Hypothalamus (tissue), 51 donors: ENCODE measurements at regions not wholly inside any gene's neighbourhood (a gene's known extent, or its start where the extent isn't known, plus 50 kb on each side); places are given as distances from the start of the nearest gene placed in this dataset.
A peak's percentile ranks its signal among the peaks of the same experiment; 100 is the strongest.
"Not testable (repeated sequence)": the region's sequence is repeated elsewhere in the genome, so short reads cannot be mapped to it uniquely, and the experiment has no call there.

Experiments
- DNase-seq, 51 donors: peaks; one replicate each; lab custom pipeline; 2025; lab: John Stamatoyannopoulos, UW

DNA sequence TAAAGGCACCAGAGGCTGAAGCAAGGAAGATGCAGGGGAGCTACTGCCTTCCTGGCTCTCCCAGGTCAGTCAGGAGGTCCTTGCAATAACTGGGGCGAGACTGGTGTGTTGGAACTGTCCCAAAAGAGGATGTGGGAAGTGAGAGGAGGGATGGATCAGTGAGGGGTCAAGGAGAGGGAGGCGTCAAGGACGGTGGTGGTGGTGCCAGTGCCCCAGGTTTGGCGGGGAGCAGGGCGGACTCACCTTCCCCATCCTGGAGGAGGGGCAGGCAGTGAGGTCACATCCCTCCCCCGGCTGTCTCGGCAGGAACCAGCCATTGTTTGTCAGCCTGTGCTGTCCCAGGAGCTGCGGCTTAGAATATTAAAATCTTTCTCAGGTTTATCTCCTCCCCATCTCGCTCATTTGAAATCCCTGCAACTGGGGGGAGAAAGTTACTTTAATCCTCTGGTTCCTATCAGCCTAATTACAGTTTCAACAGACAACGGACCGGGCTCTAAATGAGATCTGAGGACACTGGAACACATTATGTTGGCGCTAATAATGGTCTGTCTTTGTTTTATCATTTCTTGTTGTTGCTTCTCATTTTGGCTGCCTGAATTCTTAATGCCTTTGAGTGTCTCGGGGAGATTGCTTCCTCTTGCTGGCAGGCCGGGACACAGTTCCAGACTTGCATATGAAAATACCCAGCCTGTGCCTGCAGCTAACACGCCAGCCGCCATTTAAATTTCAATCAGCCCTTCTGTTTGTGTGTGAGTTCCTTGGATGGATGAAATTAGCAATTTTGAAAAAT lies 387.5 kb downstream of the RPS24 start:
- peak in 4 of 51 donors; percentile 11 to 29 (median 14) for DNase-seq

DNA sequence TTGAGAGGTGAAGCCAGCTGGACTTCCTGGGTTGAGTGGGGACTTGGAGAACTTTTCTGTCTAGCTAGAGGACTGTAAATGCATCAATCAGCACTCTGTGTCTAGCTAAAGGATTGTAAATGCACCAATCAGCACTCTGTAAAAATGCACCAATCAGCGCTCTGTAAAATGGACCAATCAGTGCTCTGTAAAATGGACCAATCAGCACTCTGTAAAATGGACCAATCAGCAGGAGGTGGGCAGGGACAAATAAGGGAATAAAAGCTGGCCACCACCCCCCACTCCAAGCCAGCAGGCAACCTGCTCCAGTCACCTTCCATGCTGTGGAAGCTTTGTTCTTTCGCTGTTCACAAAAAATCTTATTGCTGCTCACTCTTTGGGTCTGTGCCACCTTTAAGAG lies 390.4 kb downstream of the RPS24 start:
- DNase-seq: not testable (repeated sequence)

DNA sequence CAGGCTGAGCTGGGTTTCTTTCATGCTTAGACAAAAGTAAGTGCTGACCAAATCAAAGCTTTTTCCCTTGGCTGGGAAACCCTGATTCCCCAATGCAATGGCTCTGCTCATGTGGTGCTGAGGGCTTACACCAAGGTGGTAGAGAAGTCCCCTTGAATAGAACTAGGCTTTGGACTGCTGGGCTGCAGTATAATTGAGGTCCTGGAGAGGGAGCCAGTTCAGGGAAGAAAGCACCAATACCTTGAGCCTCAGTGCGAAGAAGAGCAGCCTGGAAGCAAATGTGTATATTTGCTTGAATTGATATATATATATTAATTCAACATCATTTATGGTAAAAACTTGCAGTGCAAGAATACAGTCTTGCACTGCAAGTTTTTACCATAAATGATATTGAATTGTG lies 391.1 kb downstream of the RPS24 start:
- no peak for DNase-seq

DNA sequence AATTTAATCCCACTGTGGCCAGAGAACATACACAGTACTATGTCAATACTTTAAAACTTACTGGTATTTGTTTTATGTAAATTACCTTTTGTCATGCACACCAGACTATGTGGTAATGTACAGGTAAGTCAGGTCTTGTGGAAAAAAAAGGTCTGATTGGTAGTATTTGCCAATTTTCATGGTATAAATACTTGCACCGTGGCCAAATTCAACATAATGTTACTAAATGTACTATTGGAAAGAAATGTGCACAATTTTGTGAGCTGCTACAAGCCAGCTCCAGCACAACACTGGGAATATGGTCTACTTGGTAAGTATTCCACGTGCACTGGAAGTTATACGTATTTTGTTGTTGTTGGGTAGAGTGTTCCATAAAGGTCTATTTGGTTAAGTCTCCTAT lies 392.5 kb downstream of the RPS24 start:
- DNase-seq: no peak

DNA sequence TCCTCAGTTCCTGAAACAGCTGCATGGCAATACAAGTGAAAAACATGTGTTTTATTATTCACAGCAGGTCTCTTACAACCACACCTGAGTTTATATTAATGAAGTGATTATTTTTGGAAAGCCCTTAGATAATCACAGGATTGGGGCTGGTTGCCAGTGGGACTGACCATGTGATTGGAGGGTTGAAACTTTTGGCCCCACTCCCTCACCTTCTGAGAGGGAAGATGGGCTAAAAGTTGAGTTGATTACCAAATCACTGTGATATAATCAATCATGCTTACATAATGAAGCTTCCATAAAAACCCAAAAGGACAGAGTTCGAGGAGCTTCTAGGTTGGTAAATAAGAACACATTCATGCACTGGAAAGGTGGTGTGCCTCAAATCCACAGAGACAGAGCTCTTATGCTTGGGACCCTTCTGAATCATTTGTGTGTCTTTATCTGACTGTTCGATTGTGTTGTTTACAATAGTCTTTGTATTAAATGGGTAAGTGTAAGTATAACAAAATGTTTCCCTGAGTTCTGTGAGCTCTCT lies 393.9 kb downstream of the RPS24 start:
- DNase-seq: no peak

DNA sequence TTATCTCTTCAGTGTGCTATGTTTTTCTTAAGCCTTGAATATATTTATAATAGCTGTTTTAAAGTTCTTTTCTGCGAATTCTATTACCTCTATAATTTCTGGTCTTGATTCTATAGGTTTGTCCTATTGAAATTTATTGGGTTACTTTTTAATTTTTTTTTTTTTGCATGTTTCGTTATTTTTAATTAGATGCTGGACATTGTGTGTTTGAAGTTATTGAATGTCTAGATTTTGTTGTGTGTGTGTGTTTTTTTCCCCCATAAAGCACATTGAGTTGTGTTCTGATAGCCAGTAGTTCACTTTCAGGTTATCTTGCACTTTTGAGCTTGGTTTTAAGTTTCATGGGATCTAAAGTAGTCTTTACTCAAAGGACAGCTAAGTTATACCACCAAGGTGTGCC lies 394.9 kb downstream of the RPS24 start:
- no peak for DNase-seq

DNA sequence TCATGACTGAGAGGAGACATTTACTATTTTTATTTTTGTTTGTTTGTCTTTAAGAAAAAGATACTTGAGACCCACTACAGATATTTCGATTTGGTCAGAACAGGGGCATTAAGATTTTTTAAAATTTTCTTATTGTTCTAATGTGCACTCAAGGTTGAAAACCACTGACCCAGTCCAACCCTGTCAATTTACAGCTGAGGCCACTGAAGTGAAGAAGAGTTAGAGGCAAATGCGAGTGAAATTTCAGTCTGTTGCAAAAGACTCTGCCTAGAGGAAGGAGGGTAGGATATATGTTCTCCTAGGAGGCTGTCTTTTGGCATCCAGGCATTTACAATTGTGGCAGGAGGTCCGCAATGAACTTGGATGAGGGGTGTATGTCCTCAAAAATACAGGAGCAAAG lies 396.3 kb downstream of the RPS24 start:
- DNase-seq: no peak

DNA sequence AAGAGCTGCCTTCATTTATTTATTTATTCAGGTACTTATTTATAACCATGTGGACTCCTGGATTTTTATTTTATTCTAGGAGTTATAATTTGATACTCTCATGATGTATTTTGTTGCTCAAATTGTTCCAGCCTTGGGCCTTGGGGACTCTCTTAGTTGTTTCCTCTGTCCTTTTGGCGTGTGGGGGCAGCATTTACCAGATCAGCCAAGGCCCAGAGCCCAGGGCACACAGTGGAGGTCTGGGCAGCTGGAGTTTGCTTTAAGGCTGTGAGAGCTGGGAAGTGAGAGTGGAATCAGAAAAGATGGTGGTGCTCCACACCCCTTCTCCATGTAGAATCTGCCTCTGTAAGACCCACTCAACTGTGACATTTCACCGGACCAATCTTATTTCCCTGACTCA lies 398.9 kb downstream of the RPS24 start:
- DNase-seq: no peak

DNA sequence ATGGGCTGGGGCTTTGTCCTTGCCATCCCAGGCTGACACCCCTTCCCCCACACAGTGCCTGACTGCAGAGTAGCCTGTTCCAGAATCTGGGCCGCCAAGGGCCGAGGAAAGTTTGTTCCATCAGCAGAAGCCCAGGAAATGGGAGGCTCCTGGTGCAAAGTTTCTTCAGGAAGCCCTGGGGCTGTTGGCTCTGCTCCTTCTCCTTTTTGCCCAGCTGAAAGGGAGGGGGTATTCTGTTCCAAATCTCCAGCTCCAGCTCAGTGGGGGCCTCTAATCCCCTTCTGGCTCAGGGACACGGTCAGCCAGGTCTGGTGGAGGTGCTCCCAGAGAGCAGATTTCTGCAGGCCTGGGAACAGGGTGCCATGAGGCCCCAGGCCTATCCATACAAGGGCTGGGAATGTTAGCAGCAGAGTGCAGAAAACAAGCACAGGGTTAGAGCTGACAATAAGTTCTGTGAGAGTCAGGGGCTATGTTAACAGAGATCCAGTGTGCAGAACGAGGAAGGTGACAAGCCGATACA lies 399.5 kb downstream of the RPS24 start:
- DNase-seq: no peak

DNA sequence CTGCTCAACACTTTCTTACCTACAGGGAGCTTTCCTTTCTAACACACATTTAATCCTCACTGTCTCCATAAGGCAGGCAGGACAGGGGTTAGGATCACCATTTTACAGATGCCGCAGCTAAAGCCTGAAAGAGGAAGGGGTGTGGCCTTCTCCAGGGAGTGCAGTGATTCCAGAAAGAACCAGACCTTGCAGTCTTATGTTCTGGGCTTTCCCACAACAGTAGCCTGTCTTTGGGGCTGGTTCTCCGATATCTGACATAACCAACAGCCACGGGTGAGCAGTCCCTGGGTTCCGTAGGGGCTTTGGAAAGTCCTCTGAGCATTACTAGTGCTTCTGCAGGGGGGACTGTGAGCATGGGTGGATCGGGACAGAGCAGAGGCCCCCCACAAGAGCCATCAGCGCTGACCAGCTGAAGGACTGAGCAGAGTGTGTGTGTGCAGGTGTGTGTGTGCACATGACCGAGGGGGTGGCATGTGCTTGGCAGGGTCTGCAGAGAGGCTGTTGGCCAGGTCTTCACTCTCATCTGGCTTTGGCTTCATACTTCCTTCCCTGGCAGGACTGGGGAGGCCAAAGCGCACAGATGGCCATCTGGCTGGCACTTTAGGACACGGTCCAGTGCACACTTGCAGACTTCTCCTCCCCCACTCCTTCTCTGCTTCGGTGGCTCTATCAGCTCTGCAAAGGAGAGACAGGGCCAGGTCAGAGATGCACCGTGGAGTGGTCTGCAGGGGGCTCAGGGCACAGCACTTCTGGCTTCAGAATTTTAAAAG lies 400.3 kb downstream of the RPS24 start:
- peak in 2 of 51 donors; percentile 29 to 30 for DNase-seq

DNA sequence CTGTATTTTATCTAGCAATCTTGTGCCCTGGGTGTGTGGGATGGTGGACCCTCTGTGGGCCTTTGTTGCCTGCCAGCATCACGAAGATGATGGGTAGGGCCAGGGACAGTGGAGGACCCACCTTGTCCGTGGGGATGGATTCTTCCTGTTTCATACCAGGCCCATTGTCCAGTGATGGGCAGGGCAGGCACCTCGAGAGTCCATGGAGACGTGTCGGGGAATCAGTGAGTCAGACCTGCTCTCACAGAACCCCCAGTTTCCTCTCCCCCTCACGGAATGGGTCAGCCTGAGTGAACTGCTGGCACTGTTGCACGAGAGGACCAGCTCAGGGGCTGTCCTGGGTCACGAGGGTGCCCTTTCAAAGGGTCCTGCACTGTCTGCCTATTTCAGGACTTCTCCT lies 401.2 kb downstream of the RPS24 start:
- DNase-seq: no peak

DNA sequence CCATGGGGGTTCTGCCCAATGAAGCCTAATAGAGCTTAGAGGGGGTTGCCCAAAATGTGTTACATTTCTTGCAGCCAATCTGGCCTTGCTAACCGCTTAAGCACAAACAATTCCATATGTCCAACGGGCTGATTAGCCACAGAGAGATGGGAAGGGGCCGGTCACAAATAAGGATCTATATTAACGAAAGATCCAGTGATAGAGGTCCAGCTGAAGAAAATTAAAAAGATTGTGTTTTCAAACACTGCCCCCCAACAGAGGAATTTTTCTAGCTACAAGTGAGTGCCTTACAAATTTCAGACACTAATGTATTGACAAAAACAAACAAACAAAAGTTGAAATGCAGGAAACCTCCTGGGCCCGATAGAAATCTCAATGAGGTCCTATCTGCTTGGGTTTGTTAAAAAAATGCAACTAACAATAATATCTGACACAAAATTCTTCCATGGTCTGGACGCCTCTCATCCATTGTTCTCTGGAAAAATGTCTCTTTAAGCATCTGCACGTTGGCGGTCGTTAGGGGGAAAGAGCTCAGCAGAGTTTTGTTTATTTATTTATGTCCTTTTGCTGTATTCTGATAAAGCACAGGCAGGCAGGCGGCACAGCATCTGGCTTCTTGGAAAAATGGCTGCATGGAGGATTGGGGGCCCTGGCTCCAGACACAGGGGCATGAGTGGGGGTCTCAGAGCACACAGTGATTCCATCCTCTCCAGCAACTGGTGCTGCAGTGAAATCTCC lies 402.0 kb downstream of the RPS24 start:
- DNase-seq: no peak

DNA sequence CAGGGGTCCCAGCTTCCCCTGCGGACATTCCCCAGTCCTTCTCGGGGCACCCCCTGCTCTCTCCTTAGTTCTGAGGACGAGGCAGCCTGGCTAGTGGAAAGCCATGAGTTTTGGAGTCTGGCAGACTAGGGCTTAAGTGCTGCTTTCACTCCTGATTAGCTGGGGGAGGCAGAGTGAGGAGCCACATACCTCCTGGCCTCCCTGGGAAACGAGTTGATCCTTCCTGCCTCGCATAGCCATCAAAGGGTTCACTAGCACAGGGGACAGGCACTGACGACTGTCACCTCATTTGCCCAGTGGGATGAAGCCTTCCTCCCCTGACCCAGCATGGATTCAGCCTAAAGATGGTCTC lies 402.5 kb downstream of the RPS24 start:
- DNase-seq: no peak

DNA sequence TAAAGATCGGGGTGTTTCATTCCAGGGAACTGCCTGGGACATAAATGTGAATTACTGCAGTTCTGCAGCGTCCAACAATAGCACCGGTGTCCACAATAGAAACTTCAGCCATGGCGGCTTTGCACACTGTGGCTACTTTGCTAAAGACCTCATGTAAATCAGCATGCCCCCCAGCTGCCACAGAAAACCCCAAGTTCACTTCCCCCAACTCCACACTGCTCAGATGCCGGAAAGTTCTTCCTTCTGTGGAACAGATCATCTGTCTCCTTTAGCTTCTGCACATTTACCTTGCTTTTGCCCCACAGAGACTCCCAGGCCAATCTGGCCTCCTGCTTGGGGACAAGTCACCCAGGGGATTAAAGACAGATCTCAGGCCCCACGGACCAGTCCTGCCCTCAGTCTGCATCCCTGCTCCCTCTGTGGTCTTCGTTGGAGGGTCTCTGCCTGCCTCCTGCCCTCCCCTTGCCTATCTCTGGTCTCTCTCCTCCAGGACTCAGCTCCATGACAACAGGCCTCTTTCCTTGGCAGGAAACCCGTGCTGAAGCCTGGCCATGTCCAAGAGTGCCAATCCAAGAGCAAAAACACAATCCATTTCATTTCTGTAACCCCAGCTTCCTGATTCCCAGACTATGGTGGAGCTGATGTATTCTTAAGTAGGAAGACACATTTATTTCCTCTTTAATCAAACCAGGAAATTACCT lies 403.2 kb downstream of the RPS24 start:
- DNase-seq: peak in 1 of 51 donors; percentile 28

DNA sequence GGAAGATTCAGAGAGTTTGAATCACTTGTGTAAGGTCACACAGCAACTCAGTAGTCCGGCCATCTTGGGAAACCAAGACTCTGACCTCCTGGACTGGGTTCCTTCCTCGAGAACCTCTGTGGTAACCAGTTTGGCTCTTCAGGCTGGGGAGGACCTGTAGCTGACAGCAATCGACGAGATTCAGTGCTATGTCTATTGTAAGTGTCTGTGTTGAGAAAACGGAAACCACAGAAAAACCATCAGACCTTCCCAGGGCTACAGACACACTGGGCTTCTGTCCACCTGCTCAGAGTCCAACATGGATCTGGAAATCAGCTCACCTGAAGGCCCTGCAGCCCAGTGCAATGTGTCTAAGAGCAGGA lies 403.7 kb downstream of the RPS24 start:
- no peak for DNase-seq

DNA sequence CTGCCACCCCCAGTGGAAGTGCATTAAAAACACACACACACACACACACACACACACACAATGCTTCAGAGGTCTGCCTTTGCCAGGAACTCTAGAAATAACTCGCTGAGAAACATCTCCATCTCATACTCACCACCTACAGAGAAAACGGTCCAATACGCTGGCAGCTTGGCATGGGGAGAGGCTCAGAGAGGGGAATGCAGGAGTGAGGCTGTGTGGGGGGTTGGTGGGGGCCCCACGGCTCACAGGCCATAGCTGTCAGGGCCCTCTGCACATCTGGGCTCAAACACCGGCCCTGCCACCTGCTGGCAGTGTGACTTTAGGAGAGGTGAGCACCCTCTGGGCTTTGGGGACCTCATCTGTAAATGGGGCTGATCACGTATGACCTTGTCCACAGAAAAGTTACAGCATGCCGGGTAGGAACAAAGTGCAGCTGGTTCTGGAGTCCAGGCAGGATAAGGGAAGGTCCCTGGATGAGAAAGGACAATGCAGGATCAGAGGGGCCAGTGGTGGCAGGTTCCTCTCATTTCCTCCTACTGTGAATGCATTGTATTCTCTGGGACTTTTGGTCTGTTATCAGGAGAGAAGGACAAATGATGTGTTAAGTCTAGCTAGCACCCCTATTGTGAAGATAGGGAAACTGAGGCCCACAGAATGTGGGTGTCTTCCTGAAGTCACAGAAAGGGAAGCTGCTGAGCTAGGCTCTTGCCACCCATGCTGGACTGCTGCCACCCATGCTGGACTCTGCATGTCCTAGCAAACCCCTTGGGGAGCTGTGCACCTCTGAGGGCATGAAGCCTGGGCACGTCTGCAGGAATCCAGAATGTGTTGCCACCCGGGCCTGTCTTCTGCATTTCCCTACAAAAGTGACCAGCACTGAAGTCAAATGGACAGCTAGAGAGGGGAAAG lies 404.6 kb downstream of the RPS24 start:
- no peak for DNase-seq

DNA sequence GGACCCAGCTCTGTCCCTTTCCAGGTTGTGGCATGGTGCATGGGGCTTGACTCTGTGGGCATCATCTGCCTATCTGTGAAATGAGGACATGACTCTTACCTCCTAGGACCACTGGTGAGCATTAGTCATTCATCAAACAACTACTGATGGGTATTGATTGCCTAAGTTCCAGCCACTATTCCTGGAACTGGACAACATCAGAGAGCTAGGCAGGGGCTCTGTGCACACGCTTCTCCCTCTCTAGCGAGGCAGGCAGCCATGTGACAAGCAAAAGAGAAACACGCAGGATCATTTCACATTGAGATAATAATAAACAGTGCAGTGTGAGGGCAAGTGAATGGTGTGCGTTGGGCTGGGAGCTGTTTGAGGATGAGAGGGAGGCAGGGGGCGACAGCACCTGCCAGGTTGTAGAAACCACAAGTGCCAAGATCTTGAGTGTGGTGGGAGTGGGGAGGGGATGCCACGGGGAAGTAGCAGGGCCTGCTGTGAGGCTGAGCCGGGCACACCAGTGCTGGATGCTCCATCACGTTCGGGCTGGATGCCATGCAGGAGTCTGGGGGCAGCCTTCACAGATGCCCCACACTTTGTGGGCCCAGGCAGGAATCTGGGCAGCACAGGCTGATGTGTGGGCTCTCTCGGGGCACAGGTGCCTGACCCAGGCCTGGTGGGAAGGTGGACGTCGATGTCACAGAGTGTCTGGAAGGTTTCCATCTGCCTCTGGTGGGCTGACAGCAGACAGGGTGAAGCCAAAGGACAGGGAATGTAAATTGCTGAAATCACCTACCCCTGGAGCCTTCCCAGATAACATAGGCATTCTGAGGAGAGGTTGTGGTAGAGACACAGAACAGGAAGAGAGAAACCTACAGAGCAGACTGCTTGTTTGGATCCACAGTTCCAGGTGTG lies 405.5 kb downstream of the RPS24 start:
- DNase-seq: no peak

DNA sequence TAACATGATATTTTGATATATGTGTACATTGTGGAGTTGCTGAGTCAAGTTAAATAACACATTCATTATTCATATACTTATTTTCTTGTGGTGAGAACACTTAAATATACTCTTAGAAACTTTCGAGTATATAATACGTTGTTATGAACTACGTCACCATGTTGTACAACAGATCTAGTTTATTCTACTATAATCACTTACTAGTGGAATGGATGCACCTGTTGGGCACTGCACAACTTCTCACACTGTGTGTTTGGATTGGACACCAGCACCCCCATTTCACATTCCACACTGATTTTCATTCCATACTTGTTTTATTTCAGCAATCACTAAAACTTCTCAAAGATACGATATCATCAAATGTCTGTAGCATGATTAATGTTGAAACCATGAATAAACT lies 407.3 kb downstream of the RPS24 start:
- DNase-seq: no peak
